Activated CD4-positive, CD25-positive, alpha-beta regulatory T cell treated with anti-CD3 and anti-CD28 coated beads, Interleukin-2, amount 50 U/mL, for 72 hours (primary cell): ENCODE measurements at regions not wholly inside any gene's neighbourhood (a gene's known extent, or its start where the extent isn't known, plus 50 kb on each side); places are given as distances from the start of the nearest gene placed in this dataset.

Experiments used
- DNase-seq: peaks from one replicate; pipeline ENCODE4 v3.0.0; 2021

DNA sequence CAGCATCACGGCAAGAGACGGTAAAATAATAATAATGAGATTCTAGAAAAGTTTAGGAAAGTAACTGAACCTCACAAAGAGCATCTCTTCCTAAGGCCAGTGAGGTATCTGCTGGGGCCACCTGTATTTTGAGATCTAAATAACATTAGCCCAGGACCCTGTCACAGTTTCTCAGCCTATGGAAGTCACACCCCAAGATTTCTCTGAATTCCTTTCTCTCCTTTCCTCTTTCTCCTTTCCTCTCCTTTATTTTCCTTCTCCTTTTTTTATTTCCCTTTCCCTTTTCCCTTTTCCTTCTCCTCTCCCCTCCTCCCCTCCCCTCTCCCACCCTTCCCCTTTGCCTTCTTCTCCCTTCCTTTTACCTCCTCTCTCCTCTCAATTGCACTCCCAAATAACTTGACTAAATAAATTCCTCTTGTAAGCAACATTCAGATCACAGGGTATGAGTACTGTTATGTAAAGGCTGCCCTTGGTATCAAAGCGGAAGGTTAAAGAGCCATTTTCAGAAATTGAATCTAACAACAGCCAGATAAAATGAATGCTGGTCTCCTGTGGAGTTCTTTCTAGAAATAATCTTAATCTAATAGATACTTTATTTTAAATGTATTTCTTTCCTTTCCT is 506.2 kb downstream of the EPM2A start:
- no peak for DNase-seq

DNA sequence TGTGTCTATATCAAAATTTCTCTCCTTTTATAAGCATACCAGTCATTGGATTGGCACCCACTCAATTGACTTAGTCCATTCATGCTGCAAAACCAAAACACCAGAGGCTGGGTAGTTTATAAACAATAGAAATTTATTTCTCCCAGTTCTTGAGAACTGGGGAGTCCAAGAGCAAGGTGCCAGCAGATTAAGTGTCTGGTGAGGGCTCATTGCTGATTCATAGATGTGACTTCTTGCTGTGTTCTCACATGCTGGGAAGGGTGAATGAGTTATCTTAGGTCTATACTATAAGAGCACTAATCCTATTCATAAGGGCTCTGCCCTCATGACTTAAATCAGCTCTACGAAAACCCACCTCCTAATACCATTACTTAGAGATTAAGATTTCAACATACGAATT is 501.4 kb downstream of the EPM2A start:
- DNase-seq, result no peak

DNA sequence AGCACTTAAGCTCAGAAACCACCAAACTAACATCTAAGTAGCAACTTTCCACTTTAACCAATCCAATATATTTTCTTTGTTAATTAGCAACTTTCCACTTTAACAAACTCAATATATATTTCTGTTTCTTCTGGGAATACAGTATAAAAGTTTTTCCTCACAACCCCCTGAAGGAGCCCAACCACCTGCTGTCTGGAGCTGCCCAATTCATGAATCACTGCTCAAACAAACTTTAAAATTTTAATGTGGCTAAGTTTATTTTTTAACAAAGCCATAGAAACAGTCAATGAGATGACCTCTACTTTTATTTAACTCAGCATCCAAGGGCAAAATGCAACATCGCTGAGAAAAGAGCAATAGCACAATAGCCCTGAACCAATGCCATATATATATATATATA is 500.1 kb downstream of the EPM2A start:
- DNase-seq, result no peak

DNA sequence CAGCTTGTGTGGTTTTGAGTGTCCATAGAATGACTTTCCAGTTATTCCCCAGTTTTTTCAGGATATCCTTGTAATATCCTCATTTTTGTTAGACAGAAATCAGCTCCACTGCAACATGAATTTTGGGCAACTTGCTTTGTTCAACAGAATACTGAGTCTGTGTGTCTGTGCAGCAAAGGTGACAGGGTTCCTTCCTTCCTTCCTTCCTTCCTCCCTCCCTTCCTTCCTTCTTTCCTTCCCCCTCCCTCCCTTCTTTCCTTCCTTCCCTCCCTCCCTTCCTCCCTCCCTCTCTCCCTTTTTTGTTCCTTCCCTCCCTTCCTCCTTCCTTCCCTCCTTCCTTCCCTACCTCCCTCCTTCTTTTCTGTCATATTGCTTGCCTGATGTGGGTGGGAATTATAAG is 496.5 kb downstream of the EPM2A start:
- DNase-seq, result no peak

DNA sequence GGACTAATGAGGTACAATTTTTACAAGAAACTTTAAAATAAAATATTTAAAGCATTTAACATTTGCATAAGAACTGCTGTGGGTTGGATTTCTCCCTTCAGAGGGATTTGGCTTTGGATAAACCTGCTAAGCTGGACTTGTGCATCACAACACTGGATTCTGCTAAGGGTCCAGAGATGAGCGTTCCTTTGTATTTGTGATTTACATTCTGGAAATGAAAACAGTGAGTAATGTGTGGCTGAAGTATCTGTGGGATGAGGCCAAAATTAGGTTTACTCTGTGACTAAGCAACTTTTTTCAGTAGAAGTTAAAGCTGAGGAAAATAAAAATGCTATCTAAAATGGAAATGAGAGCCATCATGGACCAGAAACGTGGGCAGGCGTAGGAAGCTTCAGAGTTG is 494.3 kb downstream of the EPM2A start:
- DNase-seq, result no peak

DNA sequence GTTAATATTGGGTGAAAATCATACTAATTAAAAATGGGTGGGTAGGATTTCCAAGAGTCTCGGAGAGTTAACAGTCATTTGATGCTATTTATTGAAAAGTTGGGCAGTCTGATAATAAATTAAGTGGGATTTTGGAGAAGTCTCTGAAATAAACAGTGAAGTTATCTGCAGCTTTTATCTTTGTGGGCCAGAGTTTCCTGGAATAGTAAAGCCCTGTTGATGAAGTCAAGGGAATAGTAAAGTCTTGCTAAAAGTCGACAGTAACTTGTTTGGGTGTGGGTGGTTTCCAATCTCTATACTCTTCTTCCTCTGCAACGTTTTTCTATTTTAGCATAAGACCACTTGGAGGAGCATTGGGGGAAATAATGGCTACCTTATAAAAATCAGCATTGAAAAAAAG is 493.6 kb downstream of the EPM2A start:
- no peak for DNase-seq

DNA sequence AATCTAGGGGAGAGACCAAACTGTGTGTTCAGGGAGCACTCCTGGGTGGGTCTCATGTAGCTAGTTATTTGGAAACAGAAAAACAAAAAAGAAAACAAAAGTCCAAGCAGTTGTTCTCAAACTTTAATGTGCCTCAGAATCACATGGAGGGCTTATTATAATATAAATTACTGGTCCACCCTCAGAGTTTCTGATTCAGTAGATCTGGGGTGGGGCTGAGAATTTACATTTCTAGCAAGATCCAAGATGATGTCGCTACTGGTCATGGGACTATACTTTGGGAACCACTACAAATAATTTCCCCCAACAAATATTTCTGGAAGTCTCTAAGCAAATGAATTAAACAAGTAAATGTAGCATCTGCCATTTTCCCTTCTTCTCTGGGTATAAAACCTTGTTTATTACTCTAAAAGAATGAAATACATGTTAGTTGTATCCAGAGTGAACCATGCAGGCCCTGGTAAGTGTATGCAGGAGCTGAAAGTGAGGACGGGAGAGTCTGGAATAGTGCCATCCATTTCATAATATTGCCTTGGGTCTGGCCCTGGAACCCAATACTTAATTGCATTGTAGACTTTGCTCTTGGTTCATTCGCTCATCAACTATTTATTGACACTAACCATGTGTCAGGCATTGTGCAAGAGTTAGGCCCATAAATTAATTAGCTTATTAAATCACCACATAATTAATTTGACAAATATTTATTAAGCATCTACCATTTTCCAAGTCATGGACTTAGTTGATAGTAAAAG is 490.8 kb downstream of the EPM2A start:
- no peak for DNase-seq

DNA sequence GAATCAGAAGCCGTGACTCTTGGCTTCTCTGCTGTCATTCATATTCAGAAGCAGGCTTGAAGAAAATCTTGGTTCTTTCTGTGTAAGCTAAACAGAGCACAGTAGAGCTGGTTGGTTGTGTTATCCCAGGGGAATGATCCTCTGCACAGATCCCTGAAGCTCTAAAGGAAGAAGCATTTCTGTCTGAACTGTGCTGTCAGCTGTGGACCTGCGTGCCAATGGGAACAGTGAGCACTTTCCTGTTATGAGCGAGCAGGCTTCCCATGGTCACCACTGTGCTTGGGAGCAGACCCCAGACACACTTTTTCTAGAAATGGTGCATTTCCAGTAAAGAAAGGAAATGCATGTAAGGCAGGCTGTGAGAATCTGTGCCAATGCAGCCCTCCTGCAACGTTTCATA is 490.2 kb downstream of the EPM2A start:
- DNase-seq, result no peak

DNA sequence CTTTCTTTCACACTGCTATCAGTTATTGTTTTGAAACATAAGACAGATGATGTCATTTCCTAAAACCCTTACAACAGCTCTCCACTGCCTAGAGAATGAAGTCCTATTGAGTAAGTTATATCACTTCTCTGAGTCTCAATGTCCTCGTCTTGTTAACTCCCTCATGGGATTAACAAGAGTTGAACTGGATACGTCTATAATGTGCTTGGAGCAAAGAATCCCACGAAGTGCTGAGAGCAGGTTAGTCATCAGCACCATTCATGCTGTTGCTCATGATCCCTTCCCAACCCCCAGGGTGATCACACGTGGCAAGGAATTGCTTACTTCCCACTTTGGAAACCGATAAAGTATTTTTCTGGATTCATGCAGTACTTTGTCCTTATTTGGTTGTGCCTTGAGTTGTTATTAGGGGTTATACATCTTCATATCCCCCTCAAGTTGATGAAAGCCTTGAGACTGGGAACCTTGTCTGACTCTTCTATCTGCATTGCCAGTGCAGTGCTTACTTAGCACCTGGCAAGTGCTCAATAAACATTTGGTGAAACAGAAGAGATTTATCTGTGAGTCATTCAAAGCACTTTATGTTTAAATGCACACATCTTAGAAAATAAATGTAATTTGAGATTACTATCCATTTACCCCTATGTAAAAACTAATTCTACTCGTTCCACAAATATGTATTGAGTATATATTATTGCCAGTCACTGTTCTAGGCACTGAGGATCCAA is 487.5 kb downstream of the EPM2A start:
- DNase-seq, result no peak

DNA sequence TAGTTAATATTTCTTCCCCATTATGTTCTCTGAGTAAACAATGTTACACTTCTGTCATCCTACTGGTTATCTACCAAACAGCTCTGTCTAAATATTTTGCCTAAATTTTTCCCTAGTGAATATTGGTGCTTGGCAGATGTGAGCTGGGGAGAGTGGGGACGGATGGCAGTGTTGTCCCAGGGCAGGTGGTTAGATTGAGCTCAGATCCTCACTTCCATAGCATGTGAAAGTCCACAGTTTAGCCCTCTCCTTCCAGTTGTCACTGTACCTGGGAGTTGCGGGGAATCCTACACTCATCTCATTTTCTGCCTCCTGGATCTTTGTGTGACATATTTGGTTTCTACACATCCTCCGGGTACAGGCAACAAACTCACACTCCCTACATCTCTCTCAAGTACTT is 484.9 kb downstream of the EPM2A start:
- no peak for DNase-seq

DNA sequence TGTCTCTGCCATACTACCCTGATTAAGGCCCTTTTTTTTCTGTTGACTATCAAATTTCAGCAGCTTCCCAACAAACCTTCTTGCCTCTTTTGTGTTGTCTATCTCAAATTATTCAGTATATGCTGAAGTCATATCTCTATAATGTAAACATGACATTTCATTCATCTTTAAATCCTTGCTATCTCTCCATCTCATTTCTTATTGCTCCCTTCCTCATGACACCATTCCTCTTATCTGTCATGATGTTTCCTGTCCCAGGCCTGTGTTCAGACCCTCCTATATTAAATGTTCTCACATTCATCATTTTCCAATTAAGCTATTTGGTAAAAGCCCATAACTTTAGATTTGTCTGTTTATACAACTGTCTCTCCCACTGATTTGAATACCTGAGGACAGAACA is 482.6 kb downstream of the EPM2A start:
- no peak for DNase-seq

DNA sequence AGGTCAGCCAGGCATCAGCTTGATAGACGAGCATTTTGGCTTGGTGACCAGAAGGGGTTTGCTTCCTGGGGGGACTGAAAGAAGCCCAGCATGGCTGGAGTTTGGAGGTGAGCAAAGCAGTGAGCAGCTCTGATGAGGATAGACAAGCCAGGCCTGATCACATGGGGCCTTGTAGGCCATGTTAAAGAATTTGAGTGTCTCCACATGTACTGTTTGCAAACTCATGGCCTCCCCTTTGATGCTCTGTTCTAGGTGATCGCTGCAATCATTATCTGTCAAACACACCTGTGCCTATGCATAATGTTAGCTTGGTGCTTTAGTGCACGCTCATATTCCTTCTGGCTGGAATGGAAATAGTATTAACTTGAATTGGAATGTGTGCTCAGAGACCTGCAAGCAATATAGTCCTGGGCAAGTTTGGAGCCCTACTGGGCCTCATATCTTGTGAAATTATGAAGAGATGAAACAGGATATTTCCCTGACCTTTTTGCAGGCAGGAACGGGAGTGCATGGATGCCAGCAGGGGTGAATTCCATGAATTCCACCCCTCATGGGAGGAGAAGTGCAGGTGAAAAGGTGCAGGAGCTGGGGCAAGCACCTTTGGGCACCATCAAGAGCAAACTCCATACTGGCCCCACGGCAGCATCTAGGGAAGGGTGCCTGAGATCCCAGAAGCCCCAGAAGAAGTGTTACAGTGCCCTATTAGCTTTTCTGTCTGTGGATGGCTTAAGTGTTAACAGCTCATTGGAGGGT is 480.5 kb downstream of the EPM2A start:
- no peak for DNase-seq

DNA sequence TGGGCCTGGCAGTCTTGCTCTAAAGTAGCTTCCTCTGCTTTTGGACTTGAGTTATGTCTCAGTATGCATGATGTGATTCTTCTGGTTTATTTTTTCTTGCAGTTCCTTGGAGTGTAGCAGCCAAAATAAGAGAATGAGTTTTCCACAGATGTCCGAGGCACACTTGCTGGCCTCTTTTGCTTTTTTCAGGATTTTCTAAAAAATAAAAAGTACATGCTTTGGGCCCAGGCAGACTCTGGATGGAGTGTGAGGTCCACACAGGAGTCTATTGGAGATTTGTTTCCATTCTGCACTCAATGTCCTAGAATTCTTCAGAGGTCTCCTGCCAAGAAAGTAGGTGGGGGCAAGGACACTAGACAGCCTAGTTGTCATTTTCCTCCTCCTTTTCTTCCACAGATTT is 477.6 kb downstream of the EPM2A start:
- DNase-seq, result no peak

DNA sequence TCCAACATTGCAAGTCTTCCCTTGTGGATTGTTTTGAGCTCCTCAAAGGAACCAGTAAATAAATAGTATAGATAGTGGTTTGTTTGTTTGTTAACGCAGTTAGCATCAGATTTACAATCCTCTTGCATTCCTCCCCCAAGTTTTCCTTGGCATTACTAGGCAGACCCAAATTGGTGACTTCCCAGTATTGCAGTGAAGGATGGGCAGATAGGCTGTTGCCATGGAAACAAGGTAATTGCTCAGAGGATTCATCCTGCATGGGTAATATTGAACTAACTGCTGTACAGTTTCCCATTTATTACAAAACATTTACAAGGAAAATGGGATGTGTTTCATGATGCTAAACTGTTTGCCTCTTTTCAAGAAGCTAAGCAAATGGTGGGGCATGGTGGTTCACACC is 477.2 kb downstream of the EPM2A start:
- DNase-seq, result no peak

DNA sequence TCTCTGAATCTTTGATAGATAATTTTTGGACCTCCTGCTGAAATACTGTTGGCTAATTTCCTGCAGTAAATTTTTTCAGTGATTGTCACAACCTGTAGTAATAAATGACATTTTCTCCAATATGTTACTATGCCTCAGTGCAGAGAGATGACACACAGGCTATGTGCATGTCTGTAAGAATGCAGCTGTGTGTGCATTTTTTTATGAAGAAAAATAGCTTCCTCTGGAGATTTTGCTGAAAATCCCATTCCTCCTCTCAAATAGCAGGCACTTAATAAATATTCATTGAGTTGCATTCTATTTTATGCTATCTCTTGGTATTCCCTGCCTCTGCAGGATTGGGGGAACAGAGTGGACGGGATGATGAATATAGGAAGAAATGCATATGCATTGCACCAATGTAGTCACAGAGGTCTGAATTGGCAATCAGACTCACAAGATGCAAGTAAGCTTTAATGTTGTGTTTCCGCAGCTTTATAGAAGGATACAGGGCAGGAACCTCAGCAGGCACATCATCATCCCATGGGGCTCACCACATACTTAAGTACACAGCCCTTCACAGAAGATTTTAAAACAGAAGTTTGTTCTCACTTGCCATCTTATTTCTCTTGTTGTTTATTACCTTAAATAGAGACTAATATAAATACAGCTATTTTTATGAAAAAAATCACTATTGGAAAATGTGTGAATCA is 474.7 kb downstream of the EPM2A start:
- no peak for DNase-seq

DNA sequence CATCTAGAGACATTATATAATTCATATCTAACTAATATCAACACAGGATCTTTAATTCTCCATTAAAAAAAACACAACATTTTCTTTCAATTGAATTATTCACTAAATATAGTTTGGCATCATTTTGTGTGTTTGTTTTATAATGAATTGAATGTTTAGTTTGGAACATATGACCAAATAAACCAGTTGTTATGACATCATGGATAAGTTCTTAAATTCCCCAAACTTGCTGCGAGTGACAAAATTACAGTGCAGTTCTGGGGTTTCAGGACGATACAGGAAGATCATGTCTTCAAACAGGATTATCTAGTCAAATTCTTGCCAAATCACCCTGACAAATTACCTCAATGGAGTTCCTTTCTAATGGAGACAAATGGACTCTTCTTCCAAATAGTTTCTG is 473.6 kb downstream of the EPM2A start:
- no peak for DNase-seq

DNA sequence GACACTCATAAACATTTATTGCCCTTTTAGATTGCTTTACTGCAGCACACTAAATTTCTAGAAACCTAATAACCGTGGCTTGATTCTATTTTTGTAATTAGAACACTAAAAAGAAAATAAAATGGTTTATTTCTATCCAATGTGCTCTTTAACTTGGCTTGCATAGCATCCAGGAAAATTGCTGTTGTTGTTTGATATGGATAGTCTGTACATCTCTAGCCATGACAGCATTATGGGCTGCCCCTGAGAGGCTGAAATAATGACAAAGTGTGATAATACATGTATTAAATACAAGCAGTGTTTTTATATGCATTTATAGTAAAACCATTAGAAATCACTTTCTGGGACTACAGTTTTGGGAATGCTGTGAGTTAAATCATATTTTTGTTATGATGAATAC is 472.5 kb downstream of the EPM2A start:
- DNase-seq, result no peak

DNA sequence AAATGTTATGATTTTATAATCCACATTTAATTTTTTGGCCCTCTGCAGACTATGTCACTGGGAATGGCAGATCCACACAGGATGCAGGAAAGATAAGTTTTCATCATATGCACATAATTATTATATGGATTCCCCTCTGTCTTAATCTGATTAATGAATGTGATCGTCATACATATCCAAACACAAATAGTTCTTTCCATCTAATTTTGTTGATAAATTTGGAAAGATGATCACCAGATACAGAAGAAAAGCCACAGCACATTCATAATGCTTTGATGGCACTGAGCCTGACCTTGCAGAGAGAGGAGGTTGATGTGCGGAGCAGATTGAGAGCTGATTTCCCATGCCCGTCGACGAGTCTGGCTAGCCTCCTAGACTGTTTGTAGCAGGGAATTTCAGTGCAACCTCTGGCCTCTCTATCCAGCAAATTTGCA is 471.5 kb downstream of the EPM2A start:
- no peak for DNase-seq

DNA sequence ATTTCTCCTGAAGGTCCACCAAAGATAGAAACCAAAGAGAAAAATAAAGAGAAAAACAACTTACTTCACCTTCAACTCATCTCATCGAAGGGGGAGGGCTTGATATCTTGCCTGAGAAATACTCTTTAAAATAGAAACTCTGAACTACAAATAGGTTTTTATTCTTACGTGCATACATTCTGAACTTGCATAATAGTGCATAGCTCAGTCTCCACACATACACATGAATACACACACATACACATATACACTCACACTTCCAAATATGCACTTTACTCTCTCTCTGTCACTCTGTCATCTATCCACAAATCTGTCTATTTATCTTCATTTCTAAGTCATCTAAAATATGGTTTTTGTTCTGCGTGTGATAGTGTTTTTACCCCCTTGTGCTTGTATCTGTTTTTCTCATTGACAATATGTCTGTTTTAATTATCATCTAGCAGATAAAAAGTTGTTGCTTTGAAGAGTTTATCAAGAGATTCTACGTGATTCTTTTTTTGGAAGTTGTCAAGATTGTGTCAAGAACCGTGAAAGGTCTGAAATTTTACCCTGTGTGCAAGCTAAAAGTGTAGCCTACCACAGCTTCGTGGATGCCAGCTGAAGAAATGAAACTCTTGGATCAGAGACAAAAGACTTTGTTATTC is 468.8 kb downstream of the EPM2A start:
- DNase-seq, result no peak

DNA sequence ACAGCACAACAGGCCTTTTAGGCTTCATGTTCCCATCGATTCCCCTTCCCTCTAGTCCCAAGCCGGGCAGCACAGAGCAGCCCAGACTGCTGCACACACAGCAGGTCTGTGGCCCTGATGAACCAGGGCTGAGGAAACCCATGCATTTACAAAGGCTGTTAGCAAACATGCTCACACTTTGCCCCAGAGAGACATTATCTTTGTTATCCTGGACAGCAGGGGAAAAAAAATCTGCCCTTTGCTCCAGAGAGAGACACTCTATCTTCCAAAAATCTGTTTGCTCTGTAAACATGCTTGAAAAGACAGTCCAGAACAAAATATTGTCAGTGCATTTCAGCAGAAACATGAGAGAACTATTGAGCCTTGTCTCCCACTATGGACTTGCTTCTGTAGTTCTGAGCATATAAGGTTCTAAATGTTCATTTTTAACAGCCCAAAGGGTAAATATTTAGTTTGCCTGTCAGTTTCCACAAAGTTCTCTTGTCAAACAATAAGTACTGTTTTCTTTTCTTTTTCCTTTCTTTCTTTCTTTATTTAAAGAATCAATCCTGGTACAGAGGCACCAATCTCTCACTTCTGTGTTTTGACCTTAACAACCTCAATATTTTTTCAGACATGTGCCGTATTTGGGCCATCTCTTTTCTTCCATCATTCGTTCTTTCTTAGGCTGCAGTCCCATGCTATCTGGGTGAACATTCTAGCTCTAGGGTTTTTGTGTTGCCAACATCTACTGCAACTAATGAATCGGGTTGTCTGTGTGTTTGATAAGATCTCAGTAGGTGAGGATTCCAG is 468.0 kb downstream of the EPM2A start:
- no peak for DNase-seq

DNA sequence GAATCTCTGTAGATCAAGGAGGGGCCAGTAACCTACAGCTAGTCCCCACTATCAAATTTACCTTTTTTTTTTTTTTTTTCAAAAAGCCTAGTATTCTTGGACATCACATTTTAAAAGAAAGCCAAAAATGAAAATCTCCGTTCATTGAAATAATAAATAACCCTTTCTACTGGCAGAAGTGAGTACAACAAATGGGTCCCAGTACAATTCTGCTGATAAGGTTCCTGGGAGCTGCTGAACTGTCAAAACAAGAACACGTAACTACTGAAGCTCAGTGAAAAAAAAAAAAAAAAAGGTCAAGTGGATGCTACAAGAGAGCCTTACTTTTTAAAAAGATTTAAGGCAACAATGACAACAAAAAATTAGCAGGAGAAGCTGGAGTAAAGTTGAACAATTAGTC is 464.9 kb downstream of the EPM2A start:
- no peak for DNase-seq

DNA sequence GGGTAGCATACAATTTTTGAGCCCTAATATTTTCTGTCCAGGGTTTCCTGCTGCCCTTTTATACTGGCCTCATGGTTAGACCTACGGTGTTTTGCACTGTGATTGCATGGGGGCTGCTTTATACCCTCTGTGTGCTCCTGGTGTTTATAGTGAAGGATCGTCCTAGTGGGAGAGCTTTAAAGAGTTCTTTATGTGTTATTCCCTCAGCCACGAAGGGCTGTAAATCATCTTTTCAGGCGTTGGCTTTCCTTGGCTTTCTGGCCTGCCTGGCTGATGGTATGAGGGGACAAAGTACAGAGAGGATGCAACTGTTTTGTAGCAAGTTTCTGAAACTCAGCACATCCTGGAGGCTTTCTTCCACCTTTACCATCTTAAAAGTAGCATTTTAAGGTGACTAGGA is 464.3 kb downstream of the EPM2A start:
- no peak for DNase-seq
